B cell (primary cell): ENCODE measurements at regions not wholly inside any gene's neighbourhood (a gene's known extent, or its start where the extent isn't known, plus 50 kb on each side); places are given as distances from the start of the nearest gene placed in this dataset.

Experiments used
- ATAC-seq: fragments of 200-7000 bp; cut with Tn5 transposase; one replicate; pipeline ENCODE4 v1.10.0; 2021; ENCODE audit warnings: low read depth, mild to moderate bottlenecking, moderate number of reproducible peaks, moderate library complexity
- CTCF ChIA-PET: fragments of 350-600 bp; sonication (Branson Sonifier 250); formaldehyde crosslinking; loops from one replicate; lab custom pipeline; 2021; ENCODE audit warnings: antibody characterized with exemption, inconsistent platforms; lab: Charles Lee
- POLR2A ChIA-PET: fragments of 350-600 bp; sonication (Branson Sonifier 250); formaldehyde crosslinking; loops from one replicate; lab custom pipeline; 2021; ENCODE audit warnings: antibody characterized with exemption; lab: Charles Lee
- DNase-seq: peaks from one replicate; pipeline ENCODE4 v3.0.0; 2013
- H2AFZ ChIP-seq: 2 replicates; pipeline ENCODE4 v1.6.1; 2012; ENCODE audit warnings: mild to moderate bottlenecking, low read depth, low read length; ENCODE audit not compliant: insufficient read depth, poor library complexity, severe bottlenecking
- H3K27ac ChIP-seq, 2 donors: 1 replicate in 1 of 2; 2 replicates in 1 of 2; pipeline ENCODE4 v1.5.1; 2012 to 2013; ENCODE audit warnings: low read length in 2 of 2, mild to moderate bottlenecking in 2 of 2, moderate library complexity in 1 of 2
- H3K27me3 ChIP-seq, 4 experiments: fragments of 200-600 bp in 1 of 4; sonication (generic) in 1 of 4; replicated peaks in 1 of 4; 1 replicate in 2 of 4; 2 replicates in 2 of 4; pipeline versions ENCODE4 v1.6.1 to v1.7.0; 2013 to 2016; ENCODE audit warnings: low read length in 3 of 4, mild to moderate bottlenecking in 2 of 4, mixed read lengths in 1 of 4, moderate library complexity in 1 of 4; ENCODE audit not compliant: insufficient read depth in 4 of 4, control insufficient read depth in 3 of 4; ENCODE audit errors: control extremely low read depth in 1 of 4
- H3K36me3 ChIP-seq, 2 experiments: replicated peaks in 1 of 2; 1 replicate in 1 of 2; 2 replicates in 1 of 2; pipeline versions ENCODE4 v1.6.1 to v1.7.1; 2013; ENCODE audit warnings: low read length in 1 of 2; ENCODE audit not compliant: insufficient read depth in 2 of 2, control insufficient read depth in 1 of 2; ENCODE audit errors: control extremely low read depth in 1 of 2, extremely low read depth in 1 of 2
- H3K4me1 ChIP-seq, 2 donors: fragments of 200-600 bp in 1 of 2; sonication (generic) in 1 of 2; 1 replicate in 1 of 2; 2 replicates in 1 of 2; pipeline versions ENCODE4 v1.5.1 to v1.6.1; 2013 to 2017; ENCODE audit warnings: low read length in 2 of 2; ENCODE audit not compliant: control insufficient read depth in 2 of 2, insufficient read depth in 2 of 2
- H3K4me2 ChIP-seq: replicated peaks from 2 replicates; pipeline ENCODE3; 2012; ENCODE audit warnings: mild to moderate bottlenecking, low read depth, low read length; ENCODE audit not compliant: poor library complexity, severe bottlenecking
- H3K4me3 ChIP-seq, 5 experiments: fragments of 200-600 bp in 1 of 5; sonication (generic) in 1 of 5; 1 replicate in 3 of 5; 2 replicates in 2 of 5; pipeline versions ENCODE4 v1.5.1 to v1.7.0; 2011 to 2016; ENCODE audit warnings: low read length in 4 of 5, mild to moderate bottlenecking in 4 of 5, low read depth in 2 of 5, control low read depth in 1 of 5, moderate library complexity in 1 of 5; ENCODE audit not compliant: insufficient read depth in 1 of 5; ENCODE audit errors: control extremely low read depth in 1 of 5, extremely low read depth in 1 of 5
- H3K79me2 ChIP-seq: fragments of 200-600 bp; sonication (generic); one replicate; pipeline ENCODE4 v1.6.0; 2016; ENCODE audit warnings: low read length; ENCODE audit not compliant: control insufficient read depth, insufficient read depth
- H3K9ac ChIP-seq: fragments of 200-600 bp; sonication (generic); 2 replicates; pipeline ENCODE4 v1.6.1; 2017; ENCODE audit warnings: mild to moderate bottlenecking, low read length, moderate library complexity
- H3K9me3 ChIP-seq, 3 donors: one replicate each; pipeline versions ENCODE4 v1.6.1 to v1.7.1; 2013; ENCODE audit warnings: low read length in 2 of 3; ENCODE audit not compliant: control insufficient read depth in 2 of 3, insufficient read depth in 1 of 3; ENCODE audit errors: control extremely low read depth in 1 of 3
- H4K20me1 ChIP-seq: 2 replicates; pipeline ENCODE4 v1.6.0; 2012; ENCODE audit warnings: mild to moderate bottlenecking, low read length; ENCODE audit not compliant: insufficient read depth, control insufficient read depth, poor library complexity, severe bottlenecking
- H3K27ac Mint-ChIP-seq: one replicate; pipeline ENCODE4 v1.8.0; 2021; ENCODE audit warnings: mixed read lengths
- H3K27me3 Mint-ChIP-seq: one replicate; pipeline ENCODE4 v1.8.0; 2021; ENCODE audit warnings: mixed read lengths
- H3K4me1 Mint-ChIP-seq: one replicate; pipeline ENCODE4 v1.8.0; 2021; ENCODE audit warnings: mixed read lengths
- H3K4me3 Mint-ChIP-seq: one replicate; pipeline ENCODE4 v1.8.0; 2021; ENCODE audit warnings: mixed read lengths
- H3K9me3 Mint-ChIP-seq: one replicate; pipeline ENCODE4 v1.8.0; 2022; ENCODE audit warnings: mixed read lengths; ENCODE audit not compliant: insufficient read depth
- EZH2 ChIP-seq: IDR thresholded peaks from 2 replicates; pipeline ENCODE4 v1.6.1; 2012; ENCODE audit warnings: borderline replicate concordance, low read depth, mild to moderate bottlenecking, moderate library complexity, low read length; ENCODE audit not compliant: insufficient read depth, poor library complexity, severe bottlenecking
- WGBS: methylation state at CpG from one replicate; pipeline ENCODE4 v1.1.5; 2013; ENCODE audit warnings: missing lambda C conversion rate; ENCODE audit not compliant: insufficient coverage; 5-methylcytosine and 5-hydroxymethylcytosine counted together
- intact Hi-C: fragments of 100-400 bp; cut with micrococcal nuclease; formaldehyde crosslinking; loops from one replicate; pipeline ENCODE4 v1.10.0; 2022
- TF ChIP-seq, protein P1 (sequence below): fragments of 200-600 bp; IDR thresholded peaks from one replicate; pipeline ENCODE4 v1.8.0; 2022; ENCODE audit warnings: antibody characterized with exemption, mild to moderate bottlenecking

DNA sequence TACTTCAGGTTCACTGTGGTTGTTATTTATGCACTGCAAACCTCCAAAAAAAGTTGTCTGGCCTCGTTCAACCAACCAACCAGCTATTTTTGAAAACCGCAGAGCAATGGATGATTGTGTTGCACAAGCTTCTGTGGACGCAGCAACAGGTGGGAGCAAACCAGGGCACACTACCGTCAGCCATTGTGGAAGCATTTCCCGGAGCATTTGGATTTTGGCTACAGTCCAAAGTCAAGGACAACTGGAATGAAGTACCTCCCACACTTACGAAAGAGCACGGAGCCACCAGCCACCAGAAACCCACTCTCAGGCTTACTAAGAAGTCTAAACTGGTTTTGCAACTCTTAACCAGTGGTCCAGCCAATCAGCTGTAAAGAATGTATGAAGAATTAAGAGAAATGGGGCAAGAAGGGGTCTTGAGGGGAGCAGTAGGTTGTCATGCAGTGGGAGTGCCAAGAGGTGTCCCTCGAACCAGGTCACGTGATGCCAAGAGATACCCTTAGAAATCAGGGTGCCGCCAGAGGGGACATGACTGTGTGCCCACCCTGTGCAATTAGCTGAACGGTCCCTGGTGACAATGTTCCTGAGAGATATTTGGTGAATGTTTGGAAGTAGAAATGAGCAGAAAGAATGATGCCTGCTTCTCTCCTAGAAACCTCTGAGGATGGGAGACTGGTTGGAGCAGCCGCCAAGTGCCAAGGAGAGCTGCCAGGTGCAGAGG, 68.9 kb upstream of the PCSK6 start:
- ChIA-PET POLR2A (no interaction called here), CTCF (no interaction called here)
- Histone ChIP-seq H3K9ac (no peak overlapping the region), H3K27me3 (peaks cover 0 to 2% (median under 1%) of the 10 kb centered on the region in 4 experiments), H3K4me1 (no peaks in the 10 kb centered on the region), H4K20me1 (no peaks in the 10 kb centered on the region), H3K36me3 (no peaks in the 10 kb centered on the region), H2AFZ (no peak overlapping the region), H3K27ac (no peak overlapping the region), H3K79me2 (no peaks in the 10 kb centered on the region), H3K4me3 (no peak overlapping the region), H3K4me2 (no peak overlapping the region), H3K9me3 (peaks cover 0 to 2% (median 0%) of the 10 kb centered on the region in 3 donors)
- Mint-ChIP-seq H3K4me3 (no peak overlapping the region), H3K27ac (no peak overlapping the region), H3K27me3 (peaks cover 17% of the 10 kb centered on the region), H3K4me1 (no peaks in the 10 kb centered on the region), H3K9me3 (no peaks in the 10 kb centered on the region)
- no peak for DNase-seq
- ATAC-seq: no peak
- WGBS: 87% methylated on average over 11 of the region's 12 CpGs
- intact Hi-C loops: no loop called here
- TF ChIP-seq, protein P1, sequence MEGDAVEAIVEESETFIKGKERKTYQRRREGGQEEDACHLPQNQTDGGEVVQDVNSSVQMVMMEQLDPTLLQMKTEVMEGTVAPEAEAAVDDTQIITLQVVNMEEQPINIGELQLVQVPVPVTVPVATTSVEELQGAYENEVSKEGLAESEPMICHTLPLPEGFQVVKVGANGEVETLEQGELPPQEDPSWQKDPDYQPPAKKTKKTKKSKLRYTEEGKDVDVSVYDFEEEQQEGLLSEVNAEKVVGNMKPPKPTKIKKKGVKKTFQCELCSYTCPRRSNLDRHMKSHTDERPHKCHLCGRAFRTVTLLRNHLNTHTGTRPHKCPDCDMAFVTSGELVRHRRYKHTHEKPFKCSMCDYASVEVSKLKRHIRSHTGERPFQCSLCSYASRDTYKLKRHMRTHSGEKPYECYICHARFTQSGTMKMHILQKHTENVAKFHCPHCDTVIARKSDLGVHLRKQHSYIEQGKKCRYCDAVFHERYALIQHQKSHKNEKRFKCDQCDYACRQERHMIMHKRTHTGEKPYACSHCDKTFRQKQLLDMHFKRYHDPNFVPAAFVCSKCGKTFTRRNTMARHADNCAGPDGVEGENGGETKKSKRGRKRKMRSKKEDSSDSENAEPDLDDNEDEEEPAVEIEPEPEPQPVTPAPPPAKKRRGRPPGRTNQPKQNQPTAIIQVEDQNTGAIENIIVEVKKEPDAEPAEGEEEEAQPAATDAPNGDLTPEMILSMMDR: no peak
- TF ChIP-seq EZH2: no peak

DNA sequence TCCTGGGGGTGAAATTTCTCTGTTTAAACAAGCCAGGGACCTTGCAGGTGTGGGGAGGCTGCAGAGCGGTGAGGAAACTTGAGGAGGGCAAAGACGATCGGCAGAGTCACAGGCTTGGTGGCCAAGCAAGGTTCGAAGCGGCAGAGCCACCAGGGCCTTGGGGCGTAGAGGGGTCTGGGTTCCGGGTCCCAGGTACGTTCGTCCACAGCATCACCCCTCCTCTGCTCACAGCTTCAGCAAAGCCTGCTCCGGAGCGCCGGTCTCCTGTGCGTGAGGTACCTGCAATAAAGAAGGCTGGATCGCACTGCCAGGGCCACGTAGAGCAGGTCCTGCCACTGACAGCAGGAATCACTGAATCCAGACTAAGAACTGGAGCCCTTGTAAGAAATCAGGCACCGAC, 66.8 kb upstream of the PCSK6 start:
- Histone ChIP-seq H3K4me2 (no peak overlapping the region), H3K27me3 (peaks cover 0 to 4% (median 0%) of the 10 kb centered on the region in 4 experiments), H3K4me1 (no peaks in the 10 kb centered on the region), H3K27ac (no peak overlapping the region), H3K9ac (no peak overlapping the region), H3K36me3 (no peaks in the 10 kb centered on the region), H3K4me3 (no peak overlapping the region), H2AFZ (no peak overlapping the region), H3K79me2 (no peaks in the 10 kb centered on the region), H4K20me1 (no peaks in the 10 kb centered on the region), H3K9me3 (peaks cover 0 to 5% (median 0%) of the 10 kb centered on the region in 3 donors)
- TF ChIP-seq, protein P1: no peak
- no peak for TF ChIP-seq EZH2
- Mint-ChIP-seq H3K4me3 (no peak overlapping the region), H3K27ac (no peak overlapping the region), H3K4me1 (no peaks in the 10 kb centered on the region), H3K27me3 (peaks cover 22% of the 10 kb centered on the region), H3K9me3 (no peaks in the 10 kb centered on the region)
- CTCF ChIA-PET: no interaction called here
- 97% methylated on average over 16 of the region's 16 CpGs for WGBS
- POLR2A ChIA-PET: no interaction called here
- intact Hi-C loops: no loop called here
- DNase-seq (no peak), ATAC-seq (no peak)
